Stimulated activated memory B cell treated with anti-CD40 and anti-IgM and Interleukin-4, amounts not matched to agents 10 μg/mL and 1 μg/mL and 100 μg/mL, for 72 hours (primary cell): ENCODE measurements at regions not wholly inside any gene's neighbourhood (a gene's known extent, or its start where the extent isn't known, plus 50 kb on each side); places are given as distances from the start of the nearest gene placed in this dataset.

ENCODE experiments used
- ATAC-seq: fragments of 150-1000 bp; cut with Tn5 transposase; 2 replicates; pipeline ENCODE4 v1.10.0; 2021
- H3K27ac Mint-ChIP-seq: one replicate; pipeline ENCODE4 v1.8.0; 2022; ENCODE audit warnings: mild to moderate bottlenecking, mixed read lengths
- H3K27me3 Mint-ChIP-seq: one replicate; pipeline ENCODE4 v1.8.0; 2022; ENCODE audit warnings: mixed read lengths
- H3K36me3 Mint-ChIP-seq: one replicate; pipeline ENCODE4 v1.8.0; 2022; ENCODE audit warnings: mixed read lengths
- H3K4me1 Mint-ChIP-seq: one replicate; pipeline ENCODE4 v1.8.0; 2022; ENCODE audit warnings: mixed read lengths
- H3K4me3 Mint-ChIP-seq: one replicate; pipeline ENCODE4 v1.8.0; 2022; ENCODE audit warnings: mild to moderate bottlenecking, moderate library complexity, mixed read lengths
- H3K9me3 Mint-ChIP-seq: one replicate; pipeline ENCODE4 v1.8.0; 2022; ENCODE audit warnings: mixed read lengths

DNA sequence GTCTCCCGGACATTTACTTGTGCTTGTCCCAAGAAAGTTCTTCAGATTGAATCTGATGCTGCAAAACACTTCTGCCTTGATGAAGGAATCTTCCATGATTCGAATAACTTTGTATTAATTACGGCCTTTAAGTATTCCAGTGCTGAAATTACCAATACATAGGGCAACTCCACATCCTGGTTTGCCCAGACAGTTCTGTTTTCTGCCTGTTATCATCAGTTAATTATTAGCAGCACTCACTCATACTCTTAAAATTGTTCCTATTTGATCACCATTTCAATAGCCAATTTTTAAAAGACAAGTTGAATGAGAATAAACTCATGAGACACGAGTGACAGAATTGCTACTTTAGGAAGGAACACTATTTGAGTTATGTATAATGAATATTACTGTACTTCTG, 620.7 kb upstream of the ZEB2 start:
- H3K27ac Mint-ChIP-seq = no peak overlapping the region
- H3K36me3 Mint-ChIP-seq = no peaks in the 10 kb centered on the region
- no peaks in the 10 kb centered on the region for H3K27me3 Mint-ChIP-seq
- H3K9me3 Mint-ChIP-seq = no peaks in the 10 kb centered on the region
- H3K4me1 Mint-ChIP-seq = no peaks in the 10 kb centered on the region
- H3K4me3 Mint-ChIP-seq = no peak overlapping the region
- no peak for ATAC-seq

DNA sequence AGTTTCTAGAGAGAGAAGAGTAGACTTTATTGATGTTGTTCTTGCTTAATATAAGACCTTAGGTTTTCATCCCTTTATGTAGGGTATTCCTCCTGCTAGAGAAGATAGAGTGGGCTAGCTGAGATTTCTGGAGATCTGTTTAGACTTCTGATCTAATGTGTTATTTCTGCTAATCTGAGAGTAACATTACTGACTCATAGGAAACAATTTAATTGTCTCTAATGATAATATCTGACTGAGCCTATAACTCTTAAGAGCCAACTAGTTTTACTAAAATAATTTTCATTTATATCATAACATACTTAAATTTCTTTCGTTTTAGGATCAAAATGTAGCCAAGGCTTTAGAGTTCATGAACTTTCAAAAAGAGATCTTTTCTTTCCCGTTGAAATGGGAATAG, 618.7 kb upstream of the ZEB2 start:
- Mint-ChIP-seq H3K4me3 (no peak overlapping the region), H3K36me3 (no peaks in the 10 kb centered on the region), H3K27me3 (no peaks in the 10 kb centered on the region), H3K27ac (no peak overlapping the region), H3K4me1 (no peaks in the 10 kb centered on the region), H3K9me3 (no peaks in the 10 kb centered on the region)
- ATAC-seq = no peak

DNA sequence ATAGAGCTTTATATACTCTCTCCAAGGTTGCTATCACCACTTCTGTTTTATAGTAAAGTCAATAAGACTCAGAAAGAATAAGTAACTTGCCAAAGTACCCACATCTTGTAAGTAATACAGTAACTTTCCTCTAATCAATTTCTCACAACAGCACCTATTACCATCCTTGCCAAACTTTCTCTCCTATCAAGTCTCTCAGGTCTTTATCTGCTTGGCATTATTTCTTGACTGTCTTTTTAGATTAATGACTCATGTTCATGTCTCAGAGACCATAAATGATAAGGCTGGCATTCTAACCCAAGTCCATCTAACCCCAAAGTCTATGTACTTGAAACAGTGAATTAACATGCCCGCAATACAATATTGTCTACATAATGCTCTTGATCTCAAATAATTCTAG, 618.0 kb upstream of the ZEB2 start:
- no peak overlapping the region for H3K27ac Mint-ChIP-seq
- H3K4me1 Mint-ChIP-seq = no peaks in the 10 kb centered on the region
- no peaks in the 10 kb centered on the region for H3K27me3 Mint-ChIP-seq
- no peak overlapping the region for H3K4me3 Mint-ChIP-seq
- no peak for ATAC-seq
- H3K9me3 Mint-ChIP-seq = no peaks in the 10 kb centered on the region
- H3K36me3 Mint-ChIP-seq = no peaks in the 10 kb centered on the region

DNA sequence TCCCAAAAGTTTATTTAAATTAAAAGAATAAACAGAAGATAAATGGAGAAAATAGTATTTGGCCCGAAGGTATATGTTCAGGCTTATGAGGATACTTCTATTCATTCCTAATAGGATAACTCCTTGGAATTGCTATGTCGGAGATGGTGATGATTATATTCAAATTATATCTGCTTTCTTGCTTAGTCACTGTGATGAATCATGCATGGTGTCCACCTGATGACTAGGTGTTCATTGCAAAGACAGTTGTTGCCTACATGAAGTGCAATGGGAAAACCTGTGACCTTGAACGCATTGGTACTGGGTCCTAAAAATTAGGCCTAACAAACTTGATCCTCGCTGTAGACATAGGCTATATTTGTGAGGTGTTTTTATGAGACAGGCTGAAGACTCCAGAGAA, 617.3 kb upstream of the ZEB2 start:
- no peak for ATAC-seq
- Mint-ChIP-seq H3K4me1 (no peaks in the 10 kb centered on the region), H3K4me3 (no peak overlapping the region), H3K9me3 (no peaks in the 10 kb centered on the region), H3K36me3 (no peaks in the 10 kb centered on the region), H3K27ac (no peak overlapping the region), H3K27me3 (no peaks in the 10 kb centered on the region)

DNA sequence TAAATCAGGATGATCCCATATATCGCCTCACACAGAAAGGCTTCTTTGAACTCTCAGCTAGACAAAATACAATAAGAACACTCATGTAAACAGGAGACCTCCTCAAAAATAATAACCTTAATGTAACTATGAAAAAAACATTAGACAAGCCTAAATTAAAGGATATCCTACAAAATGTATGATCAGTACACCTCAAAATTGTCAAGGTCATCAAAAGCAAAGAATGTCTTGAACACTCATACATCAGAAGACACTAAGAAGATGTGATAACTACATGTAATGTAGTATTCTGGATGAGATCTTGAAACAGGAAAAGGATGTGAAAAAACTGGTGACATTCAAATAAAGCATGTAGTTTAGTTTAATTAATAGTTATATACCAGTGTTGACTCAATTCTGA, 616.8 kb upstream of the ZEB2 start:
- Mint-ChIP-seq H3K4me3 (no peak overlapping the region), H3K4me1 (no peaks in the 10 kb centered on the region), H3K36me3 (no peaks in the 10 kb centered on the region), H3K27ac (no peak overlapping the region), H3K9me3 (no peaks in the 10 kb centered on the region), H3K27me3 (no peaks in the 10 kb centered on the region)
- ATAC-seq = no peak

DNA sequence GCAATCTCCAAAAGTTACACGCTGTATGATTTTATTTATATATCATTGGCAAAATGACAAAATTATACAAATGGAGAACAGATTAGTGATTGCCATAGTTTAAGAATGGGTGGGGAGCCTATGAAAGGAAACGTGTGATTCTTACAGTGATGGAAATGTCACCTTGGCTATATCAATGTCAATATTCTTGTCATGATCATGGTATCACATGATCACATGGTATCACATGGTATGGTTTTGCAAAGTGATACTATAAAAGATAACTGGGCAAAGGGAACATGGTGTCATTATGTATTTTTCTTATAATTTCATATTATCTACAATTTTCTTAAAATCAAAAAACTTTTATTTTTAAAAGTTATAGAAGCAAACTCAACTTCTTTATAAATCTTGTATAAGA, 606.2 kb upstream of the ZEB2 start:
- Mint-ChIP-seq H3K4me1 (no peaks in the 10 kb centered on the region), H3K36me3 (no peaks in the 10 kb centered on the region), H3K4me3 (no peak overlapping the region), H3K9me3 (no peaks in the 10 kb centered on the region), H3K27ac (no peak overlapping the region), H3K27me3 (no peaks in the 10 kb centered on the region)
- ATAC-seq = no peak

DNA sequence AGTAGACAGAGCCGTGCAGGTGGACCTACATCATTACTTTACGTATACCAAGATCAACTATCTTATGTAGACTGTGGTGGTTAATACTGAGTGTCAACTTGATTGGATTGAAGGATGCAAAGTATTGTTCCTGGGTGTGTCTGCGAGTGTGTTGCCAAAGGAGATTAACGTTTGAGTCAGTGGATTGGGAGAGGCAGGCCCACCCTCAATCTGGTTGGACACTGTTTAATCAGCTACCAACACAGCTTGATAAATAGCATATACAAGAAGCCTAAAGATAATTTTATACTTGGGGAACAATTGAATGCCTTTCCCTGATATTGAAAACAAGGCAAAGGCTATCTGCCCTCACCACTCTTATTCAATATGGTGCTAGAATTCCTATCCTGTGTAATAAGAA, 604.2 kb upstream of the ZEB2 start:
- Mint-ChIP-seq H3K36me3 (no peaks in the 10 kb centered on the region), H3K27ac (no peak overlapping the region), H3K9me3 (peaks cover under 1% of the 10 kb centered on the region), H3K4me1 (peaks cover 9% of the 10 kb centered on the region), H3K4me3 (no peak overlapping the region), H3K27me3 (no peaks in the 10 kb centered on the region)
- no peak for ATAC-seq

DNA sequence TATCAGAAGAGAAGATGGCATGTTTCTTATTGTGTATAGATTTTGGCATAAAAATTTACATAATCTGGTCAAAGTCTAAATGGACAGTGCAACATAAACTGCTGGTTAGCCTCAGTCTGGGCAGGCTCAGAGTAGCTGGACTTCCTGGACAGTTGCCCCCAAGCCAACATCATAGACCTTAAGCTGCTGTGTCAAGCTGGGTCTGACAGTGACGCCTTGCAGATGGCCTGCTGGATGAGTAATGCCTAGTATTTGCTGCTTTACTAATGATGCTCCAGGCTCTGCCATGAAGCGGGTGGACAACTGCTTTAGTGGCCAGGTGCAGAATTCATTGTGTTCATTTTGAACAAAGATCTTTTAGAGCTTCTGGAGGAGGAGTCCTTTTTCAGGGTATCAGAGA, 603.7 kb upstream of the ZEB2 start:
- H3K27ac Mint-ChIP-seq = no peak overlapping the region
- H3K36me3 Mint-ChIP-seq = no peaks in the 10 kb centered on the region
- peaks cover 2% of the 10 kb centered on the region for H3K9me3 Mint-ChIP-seq
- H3K27me3 Mint-ChIP-seq = no peaks in the 10 kb centered on the region
- peaks cover 14% of the 10 kb centered on the region for H3K4me1 Mint-ChIP-seq
- no peak overlapping the region for H3K4me3 Mint-ChIP-seq
- no peak for ATAC-seq

DNA sequence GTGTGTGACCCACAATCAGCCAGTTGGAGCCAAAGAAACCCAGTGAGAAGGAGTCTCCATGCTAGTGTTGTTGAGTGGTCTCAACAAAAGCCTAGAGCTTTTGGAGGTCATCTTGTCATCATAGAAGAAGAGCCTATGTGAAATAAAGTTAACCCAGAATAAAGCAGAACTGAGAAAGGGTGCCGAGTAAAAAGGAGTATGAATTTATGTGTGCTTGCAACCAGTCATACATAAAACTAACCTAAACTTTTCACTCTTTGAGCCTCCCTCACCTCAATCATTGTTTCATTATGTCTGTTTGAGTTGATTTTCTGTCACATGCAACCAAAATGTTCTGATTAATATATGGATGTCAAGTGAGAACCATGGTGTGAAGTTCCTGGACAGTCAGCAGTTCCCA, 599.3 kb upstream of the ZEB2 start:
- Mint-ChIP-seq H3K4me1 (peaks cover 16% of the 10 kb centered on the region), H3K27me3 (no peaks in the 10 kb centered on the region), H3K9me3 (peaks cover 5% of the 10 kb centered on the region), H3K4me3 (no peak overlapping the region), H3K27ac (peak overlapping the region; percentile 69), H3K36me3 (no peaks in the 10 kb centered on the region)
- ATAC-seq = peak; percentile 88

DNA sequence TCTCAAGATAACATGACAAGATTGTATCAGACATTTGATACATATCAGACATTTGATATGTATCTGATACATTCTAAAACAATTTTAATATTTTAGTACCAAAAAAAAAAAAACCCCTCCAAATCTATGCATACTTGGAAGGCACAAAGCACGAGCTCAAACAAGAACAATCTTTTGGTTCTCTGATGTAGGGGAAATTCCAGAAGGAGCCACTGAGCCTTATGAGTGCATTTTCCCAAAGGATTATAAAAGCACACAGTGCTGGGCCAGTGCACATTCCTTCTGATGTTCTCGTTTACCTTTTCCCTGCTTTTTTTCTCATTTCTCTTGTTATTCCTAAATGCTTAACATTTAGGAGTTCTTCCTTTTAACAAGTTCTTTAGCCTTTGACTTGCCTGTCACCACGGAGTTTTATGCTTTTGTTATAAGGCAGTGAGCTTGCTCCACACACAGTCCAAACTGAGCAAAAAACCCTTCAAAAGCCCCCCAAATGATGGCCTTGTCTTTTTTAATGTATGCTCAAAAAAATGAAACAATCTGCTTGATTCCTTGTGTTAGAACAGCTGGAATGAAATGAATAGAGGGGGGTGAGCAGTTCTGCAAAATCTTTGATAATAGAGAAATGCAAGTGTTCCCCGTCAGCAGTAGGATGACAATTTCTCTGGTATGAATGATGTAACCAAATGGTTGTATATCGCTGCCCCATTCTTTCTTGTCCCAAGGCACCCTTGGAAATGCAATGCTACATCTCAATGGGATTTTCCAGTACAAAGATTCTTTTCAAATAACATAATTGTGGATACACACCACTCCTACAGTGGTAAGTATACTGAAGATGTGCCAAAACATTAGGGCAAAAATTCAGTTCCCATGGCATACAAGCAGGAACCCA, 597.2 kb upstream of the ZEB2 start:
- no peak overlapping the region for H3K27ac Mint-ChIP-seq
- H3K9me3 Mint-ChIP-seq = peaks cover 5% of the 10 kb centered on the region
- H3K27me3 Mint-ChIP-seq = no peaks in the 10 kb centered on the region
- no peak overlapping the region for H3K4me3 Mint-ChIP-seq
- no peaks in the 10 kb centered on the region for H3K36me3 Mint-ChIP-seq
- ATAC-seq = no peak
- peaks cover 16% of the 10 kb centered on the region for H3K4me1 Mint-ChIP-seq

DNA sequence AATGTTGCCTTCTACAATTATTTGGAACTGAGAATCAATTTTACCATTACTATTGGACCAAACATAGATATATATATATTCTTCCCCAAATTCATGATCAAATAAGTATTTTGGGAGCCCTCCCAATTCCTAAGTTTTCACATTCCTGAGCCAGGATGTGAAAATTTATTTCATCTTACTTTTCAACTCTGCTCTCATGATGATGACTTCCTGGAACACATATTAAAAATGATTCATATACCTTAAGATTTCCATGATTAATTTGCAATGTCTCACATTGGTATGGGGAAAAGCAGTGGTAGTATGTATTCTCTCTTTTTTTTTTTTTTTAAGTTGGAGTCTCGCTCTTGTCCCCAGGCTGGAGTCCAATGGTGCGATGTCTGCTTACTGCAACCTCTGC, 596.1 kb upstream of the ZEB2 start:
- no peak for ATAC-seq
- H3K4me1 Mint-ChIP-seq = peaks cover 16% of the 10 kb centered on the region
- H3K36me3 Mint-ChIP-seq = no peaks in the 10 kb centered on the region
- H3K27ac Mint-ChIP-seq = no peak overlapping the region
- no peaks in the 10 kb centered on the region for H3K27me3 Mint-ChIP-seq
- peaks cover 8% of the 10 kb centered on the region for H3K9me3 Mint-ChIP-seq
- H3K4me3 Mint-ChIP-seq = no peak overlapping the region

DNA sequence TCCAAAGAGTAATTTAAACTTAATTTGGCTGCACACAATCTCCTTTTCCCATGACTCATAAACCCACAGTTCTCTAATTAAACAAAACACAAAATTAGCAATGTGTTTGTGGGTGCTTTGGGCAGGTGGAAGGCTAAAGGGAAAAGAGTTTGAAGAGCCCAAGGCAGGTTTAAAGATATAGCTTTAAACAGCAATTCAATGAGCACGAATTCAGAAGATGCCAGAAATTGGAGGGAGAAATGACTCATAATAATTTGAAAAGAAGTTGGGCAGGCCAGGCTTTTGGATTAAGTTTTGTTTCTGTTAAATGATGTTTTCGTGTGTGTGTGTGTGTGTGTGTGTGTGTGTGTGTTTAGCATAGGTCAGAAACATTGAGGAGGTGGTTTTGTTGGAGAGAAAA, 594.8 kb upstream of the ZEB2 start:
- Mint-ChIP-seq H3K4me3 (no peak overlapping the region), H3K36me3 (no peaks in the 10 kb centered on the region), H3K9me3 (peaks cover 8% of the 10 kb centered on the region), H3K27me3 (no peaks in the 10 kb centered on the region), H3K27ac (no peak overlapping the region), H3K4me1 (peaks cover 14% of the 10 kb centered on the region)
- ATAC-seq = no peak

DNA sequence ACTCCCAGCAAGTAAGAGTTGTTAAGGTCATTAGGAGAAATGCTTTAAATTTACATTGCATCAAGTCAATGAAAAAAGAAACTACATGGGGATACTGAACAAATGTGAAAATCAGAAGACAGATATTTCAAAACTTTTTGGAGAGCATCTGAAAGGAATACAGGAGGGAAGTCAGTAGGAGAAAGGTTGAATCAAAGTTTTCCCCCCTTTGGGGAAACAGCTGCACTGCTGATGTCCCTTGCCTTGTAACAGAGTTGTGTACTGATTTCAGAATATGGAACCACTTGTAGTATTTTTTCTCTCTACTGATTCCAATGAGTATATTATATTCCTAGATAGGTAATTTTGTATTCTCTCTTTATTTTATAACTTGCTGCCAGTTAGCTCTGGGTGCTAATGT, 592.5 kb upstream of the ZEB2 start:
- Mint-ChIP-seq H3K4me3 (no peak overlapping the region), H3K27ac (no peak overlapping the region), H3K36me3 (no peaks in the 10 kb centered on the region), H3K27me3 (no peaks in the 10 kb centered on the region), H3K9me3 (peaks cover 3% of the 10 kb centered on the region), H3K4me1 (no peaks in the 10 kb centered on the region)
- no peak for ATAC-seq

DNA sequence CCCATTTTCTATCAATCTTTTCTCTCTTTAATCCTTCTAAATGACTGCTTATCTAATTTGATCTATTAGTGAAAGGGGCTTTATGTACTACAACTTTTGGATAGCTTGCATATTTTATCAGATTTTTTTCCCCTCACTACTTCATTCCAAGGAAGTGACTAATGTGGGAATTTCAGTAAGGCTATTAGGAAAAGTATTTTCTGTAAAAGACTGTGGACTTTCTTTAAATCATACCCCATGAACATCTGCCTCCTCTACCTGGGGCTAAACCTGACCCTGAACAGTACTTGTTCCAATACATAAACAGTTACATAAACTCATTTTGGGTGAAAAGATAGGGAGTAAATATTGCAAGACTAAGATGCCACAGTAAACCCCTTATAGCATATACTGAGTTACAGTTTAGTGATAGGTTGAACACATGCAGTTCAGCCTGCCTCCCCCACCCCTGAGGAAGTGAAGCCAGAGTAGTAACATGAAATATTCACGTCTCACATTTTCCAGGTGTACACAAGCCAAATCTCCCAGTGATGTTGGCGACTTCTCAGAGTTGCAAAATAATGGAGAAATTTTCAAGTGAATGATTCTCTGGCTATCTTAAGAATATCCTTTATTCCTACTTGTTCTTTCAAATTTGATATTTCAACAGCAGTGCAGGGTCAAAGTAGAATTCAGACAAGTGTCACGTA, 590.9 kb upstream of the ZEB2 start:
- Mint-ChIP-seq H3K27ac (no peak overlapping the region), H3K4me3 (no peak overlapping the region), H3K36me3 (no peaks in the 10 kb centered on the region), H3K9me3 (peaks cover 3% of the 10 kb centered on the region), H3K4me1 (no peaks in the 10 kb centered on the region), H3K27me3 (no peaks in the 10 kb centered on the region)
- ATAC-seq = no peak

DNA sequence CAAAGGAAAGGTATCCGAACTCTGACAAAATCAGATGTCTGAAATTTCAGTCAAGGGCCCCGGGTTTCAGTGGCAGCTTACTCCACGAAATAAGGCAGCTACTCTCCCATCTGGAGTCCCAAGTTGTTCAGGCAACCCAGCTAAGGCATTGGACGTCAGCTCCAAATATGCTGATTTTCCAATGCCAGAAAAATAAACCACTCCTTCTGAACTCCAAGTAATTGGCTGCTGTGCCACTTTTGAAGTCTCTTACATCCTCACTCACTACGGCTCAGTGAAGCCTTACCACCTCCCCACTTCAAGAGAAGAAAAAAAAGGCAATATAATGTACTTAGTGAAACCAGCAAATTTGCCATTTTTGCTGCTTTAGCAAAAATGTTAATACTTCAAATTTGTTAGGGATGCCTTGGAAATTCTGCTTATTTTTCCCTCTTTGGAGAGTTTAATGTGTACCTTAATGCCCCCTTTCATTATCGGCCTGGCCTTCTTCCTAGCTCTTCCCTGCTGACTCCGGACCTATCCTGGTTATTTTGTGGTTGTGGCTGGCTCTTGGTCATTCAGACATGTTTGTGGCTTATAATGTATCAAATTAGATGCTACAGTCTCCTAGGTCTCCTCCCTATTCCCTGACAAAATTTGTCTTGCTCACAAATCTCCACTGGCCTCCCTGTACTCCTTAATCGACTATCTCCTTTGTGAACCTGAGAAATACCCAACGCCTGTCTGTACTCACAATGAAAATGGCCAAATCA, 589.2 kb upstream of the ZEB2 start:
- no peak for ATAC-seq
- no peaks in the 10 kb centered on the region for H3K4me1 Mint-ChIP-seq
- peaks cover 3% of the 10 kb centered on the region for H3K9me3 Mint-ChIP-seq
- no peaks in the 10 kb centered on the region for H3K36me3 Mint-ChIP-seq
- no peaks in the 10 kb centered on the region for H3K27me3 Mint-ChIP-seq
- no peak overlapping the region for H3K4me3 Mint-ChIP-seq
- H3K27ac Mint-ChIP-seq = no peak overlapping the region
